K562 (cell line): ENCODE measurements at regions not wholly inside any gene's neighbourhood (a gene's known extent, or its start where the extent isn't known, plus 50 kb on each side); places are given as distances from the start of the nearest gene placed in this dataset.

Source experiments
- ATAC-seq: fragments of 200-7000 bp; cut with Tn5 transposase; 3 replicates; pipeline ENCODE4 v1.9.1; 2020; ENCODE audit warnings: moderate library complexity
- BruUV-seq: library from RNA; stranded (reverse); fragments of 400-500 nt; replicated peaks from 2 replicates; lab custom pipeline; 2021; lab: Mats Ljungman, UMichigan
- CTCF ChIA-PET: fragments of 300-600 bp; formaldehyde crosslinking; extraction: SDS; loops from one replicate; lab custom pipeline; 2021; ENCODE audit warnings: low intra/inter-chr PET ratio; lab: Yijun Ruan, JAX
- POLR2A ChIA-PET: fragments of 300-600, 350-650 bp; sonication (Branson Sonifier 250); formaldehyde crosslinking; extraction: SDS; loops from one replicate; lab custom pipeline; 2021; ENCODE audit warnings: antibody characterized with exemption, inconsistent platforms; lab: Yijun Ruan, JAX
- DNase-seq, 4 experiments: peaks; one replicate each; pipeline versions ENCODE4 v3.0.0 to v3.0.0-alpha.2; 2011 to 2018; ENCODE audit warnings: low spot score in 3 of 4, mixed read lengths in 3 of 4; ENCODE audit errors: extremely low read depth in 1 of 4
- FAIRE-seq: peaks from 2 replicates; lab custom pipeline; 2011; peaks lifted over from hg19 to GRCh38; lab: Jason Lieb, UNC
- H2AFZ ChIP-seq: 2 replicates; pipeline ENCODE4 v1.6.0; 2011; ENCODE audit warnings: low read depth, low read length, control low read depth, inconsistent platforms
- H3K27ac ChIP-seq: fragments of 200-600 bp; 3 replicates; pipeline ENCODE4 v1.8.0; 2011; ENCODE audit warnings: low read depth, mild to moderate bottlenecking, control low read depth, inconsistent platforms, low read length, moderate library complexity, mixed read lengths; ENCODE audit errors: extremely low read depth
- H3K27me3 ChIP-seq, 2 experiments: fragments of 300-600 bp in 1 of 2; 2 replicates in 1 of 2; 3 replicates in 1 of 2; pipeline versions ENCODE4 v1.6.0 to v1.8.0; 2011; ENCODE audit warnings: inconsistent platforms in 2 of 2, low read length in 2 of 2, mild to moderate bottlenecking in 1 of 2, mixed read lengths in 1 of 2, moderate library complexity in 1 of 2; ENCODE audit not compliant: control insufficient read depth in 2 of 2, insufficient read depth in 2 of 2
- H3K36me3 ChIP-seq: fragments of 300-600 bp; 3 replicates; pipeline ENCODE4 v1.8.0; 2011; ENCODE audit warnings: mild to moderate bottlenecking, low read length, inconsistent platforms; ENCODE audit not compliant: control insufficient read depth, insufficient read depth
- H3K4me1 ChIP-seq, 2 experiments: fragments of 200-600 bp in 1 of 2; replicated peaks in 1 of 2; 2 replicates in 1 of 2; 3 replicates in 1 of 2; pipeline versions ENCODE4 v1.5.1 to v1.8.0; 2011; ENCODE audit warnings: inconsistent platforms in 2 of 2, low read length in 2 of 2, mild to moderate bottlenecking in 1 of 2, mixed read lengths in 1 of 2, moderate library complexity in 1 of 2; ENCODE audit not compliant: control insufficient read depth in 2 of 2, insufficient read depth in 2 of 2
- H3K4me2 ChIP-seq: 2 replicates; pipeline ENCODE4 v1.6.1; 2011; ENCODE audit warnings: low read length, control low read depth, inconsistent platforms, mixed read lengths; ENCODE audit not compliant: insufficient read depth
- H3K4me3 ChIP-seq: fragments of 200-600 bp; sonication (generic), shearing (Covaris generic); 2 replicates; pipeline ENCODE4 v1.5.1; 2016; ENCODE audit warnings: control low read depth, inconsistent platforms
- H3K79me2 ChIP-seq: fragments of 200-600 bp; 3 replicates; pipeline ENCODE4 v1.8.0; 2011; ENCODE audit warnings: low read length, inconsistent platforms; ENCODE audit not compliant: control insufficient read depth, insufficient read depth
- H3K9ac ChIP-seq, 2 experiments: 2 replicates each; pipeline versions ENCODE4 v1.6.0 to v1.6.1; 2011; ENCODE audit warnings: low read depth in 2 of 2, low read length in 2 of 2, control low read depth in 1 of 2, inconsistent platforms in 1 of 2, mild to moderate bottlenecking in 1 of 2, mixed read lengths in 1 of 2; ENCODE audit not compliant: insufficient read depth in 1 of 2
- H3K9me1 ChIP-seq: one replicate; pipeline ENCODE4 v1.6.0; 2011; ENCODE audit warnings: inconsistent platforms, mild to moderate bottlenecking, low read length, moderate library complexity; ENCODE audit not compliant: control insufficient read depth, insufficient read depth
- H3K9me3 ChIP-seq: replicated peaks from 2 replicates; pipeline ENCODE4 v1.5.1; 2011; ENCODE audit warnings: low read depth, low read length, inconsistent platforms; ENCODE audit not compliant: control insufficient read depth, insufficient read depth
- H4K20me1 ChIP-seq: replicated peaks from 2 replicates; pipeline ENCODE4 v1.6.1; 2011; ENCODE audit warnings: low read length, inconsistent platforms, mixed read lengths; ENCODE audit not compliant: control insufficient read depth, insufficient read depth
- CGGBP1 ChIP-seq: fragments of 250-450 bp; sonication (Bioruptor Pico); IDR thresholded peaks from 2 replicates; pipeline ENCODE4 v1.9.0; 2021; ENCODE audit warnings: mild to moderate bottlenecking
- ETV1 ChIP-seq: fragments of 450-650 bp; conservative IDR thresholded peaks from 2 replicates; pipeline ENCODE4 v1.6.1; 2016; ENCODE audit warnings: missing genetic modification characterization, control low read depth, low read depth, missing compliant biosample characterization
- HDAC8 ChIP-seq: fragments of 450-650 bp; IDR thresholded peaks from 2 replicates; pipeline ENCODE4 v1.6.1; 2016; ENCODE audit warnings: mild to moderate bottlenecking, missing genetic modification characterization, moderate library complexity, missing compliant biosample characterization
- HDGF ChIP-seq: fragments of 450-650 bp; IDR thresholded peaks from 2 replicates; pipeline ENCODE4 v1.6.1; 2016
- MEIS2 ChIP-seq: fragments of 450-650 bp; IDR thresholded peaks from 2 replicates; pipeline ENCODE4 v1.6.1; 2014; ENCODE audit warnings: mild to moderate bottlenecking; ENCODE audit not compliant: partially characterized antibody
- POLR2H ChIP-seq: IDR thresholded peaks from 2 replicates; pipeline ENCODE4 v1.6.1; 2016; ENCODE audit warnings: missing genetic modification characterization, low read depth, mild to moderate bottlenecking, control low read depth, missing compliant biosample characterization, moderate library complexity
- USF2 ChIP-seq: sonication (generic); formaldehyde crosslinking; IDR thresholded peaks from 2 replicates; pipeline ENCODE4 v1.5.0; 2020; ENCODE audit warnings: missing genetic modification reagents
- ZNF518B ChIP-seq: fragments of 250-450 bp; sonication (Bioruptor Pico); IDR thresholded peaks from 2 replicates; pipeline ENCODE4 v1.5.0; 2021; ENCODE audit warnings: mild to moderate bottlenecking, moderate library complexity
- WGBS: fragments of 100-300 bp; shearing (Covaris generic); methylation state at CpG from one replicate; pipeline ENCODE4 v1.1.6; 2016; ENCODE audit warnings: low coverage, mixed read lengths; ENCODE audit not compliant: insufficient coverage; ENCODE audit errors: missing lambda C conversion rate; 5-methylcytosine and 5-hydroxymethylcytosine counted together
- in situ Hi-C: fragments of 300-500 bp; cut with MboI; formaldehyde crosslinking; loops from 4 replicates; pipeline ENCODE4 v1.15.0; 2018; ENCODE audit warnings: inconsistent platforms, mixed read lengths
- intact Hi-C: fragments of 100-400 bp; cut with micrococcal nuclease; formaldehyde crosslinking; loops from 2 replicates; pipeline ENCODE4 v1.14.2; 2022

GRCh38 chr13:97111756-97112155 is 110.4 kb upstream of the MBNL2 start:
- Histone ChIP-seq H3K9me1 (no peaks in the 10 kb centered on the region), H3K4me2 (no peak overlapping the region), H3K27ac (no peak overlapping the region), H3K36me3 (no peaks in the 10 kb centered on the region), H3K79me2 (no peaks in the 10 kb centered on the region), H2AFZ (no peak overlapping the region), H3K4me1 (peaks cover 4 to 9% of the 10 kb centered on the region in 2 experiments; a peak in 3 of 5 replicates), H3K9me3 (no peaks in the 10 kb centered on the region), H4K20me1 (no peaks in the 10 kb centered on the region), H3K9ac (no peak overlapping the region)
- no TSS peak for BruUV-seq
- FAIRE-seq (no peak), DNase-seq (no peak), ATAC-seq (no peak)
- in situ Hi-C loops, result loop anchor here (10.0 kb wide), 1 partner anchor 243 kb away; no protein-coding TSS in a partner anchor
- ChIA-PET CTCF (interaction anchor here (0.8 kb wide), 1 partner anchor 235 kb away, joined by 3 read pairs; no protein-coding TSS in a partner anchor), POLR2A (interaction anchor here (0.5 to 0.7 kb wide), 2 partner anchors 37 to 251 kb away, joined by 3 read pairs; no protein-coding TSS in a partner anchor)
- intact Hi-C loops, result loop anchor here (5.0 kb wide), 2 partner anchors 146 to 466 kb away; no protein-coding TSS in a partner anchor
- TF ChIP-seq HDGF (no peak), USF2 (CRISPR knock-in tag) (no peak), ZNF518B (CRISPR knock-in tag) (no peak), POLR2H (tag) (no peak), HDAC8 (tag) (no peak), ETV1 (no peak), CGGBP1 (CRISPR knock-in tag) (no peak), MEIS2 (peak; percentile 13)
- TF ChIP-seq, all 486 proteins: peak for 1
- 10% methylated on average over 5 of the region's 7 CpGs for WGBS
- H3K4me3 ChIP-seq, result no peak overlapping the region
- 0 out of 5 replicates have a peak, but pooled peaks cover 0 to 6% of the 10 kb centered on the region in 2 experiments for H3K27me3 ChIP-seq
